SK-N-SH (cell line): ENCODE measurements at regions not wholly inside any gene's neighbourhood (a gene's known extent, or its start where the extent isn't known, plus 50 kb on each side); places are given as distances from the start of the nearest gene placed in this dataset.
"Not testable (repeated sequence)": the region's sequence is repeated elsewhere in the genome, so short reads cannot be mapped to it uniquely, and the experiment has no call there.

ENCODE experiments used
- CHD2 ChIP-seq: fragments of 150-350 bp; IDR thresholded peaks from 2 replicates; pipeline ENCODE4 v1.6.1; 2018; ENCODE audit warnings: low read length; ENCODE audit not compliant: partially characterized antibody
- CTCF ChIP-seq: fragments of 200-600 bp; sonication (generic); IDR thresholded peaks from 2 replicates; pipeline ENCODE4 v1.6.1; 2017; ENCODE audit warnings: antibody characterized with exemption, mild to moderate bottlenecking, moderate library complexity
- ELF1 ChIP-seq: IDR thresholded peaks from 2 replicates; pipeline ENCODE4 v1.4.0; 2012
- EP300 ChIP-seq, 2 experiments: IDR thresholded peaks; 2 replicates each; pipeline versions ENCODE4 v1.4.0 to v1.6.1; 2012; ENCODE audit warnings: borderline replicate concordance in 1 of 2, low read depth in 1 of 2, low read length in 1 of 2
- GABPA ChIP-seq: IDR thresholded peaks from 2 replicates; pipeline ENCODE4 v1.4.0; 2012; ENCODE audit warnings: low read depth, mild to moderate bottlenecking
- MAX ChIP-seq: IDR thresholded peaks from 2 replicates; pipeline ENCODE4 v1.4.0; 2012; ENCODE audit warnings: low read depth
- MEF2A ChIP-seq: IDR thresholded peaks from 2 replicates; pipeline ENCODE4 v1.4.0; 2012; ENCODE audit warnings: low read depth, borderline replicate concordance
- NRF1 ChIP-seq: IDR thresholded peaks from 2 replicates; pipeline ENCODE4 v1.6.1; 2012; ENCODE audit warnings: low read depth, mild to moderate bottlenecking, low read length
- PBX3 ChIP-seq: IDR thresholded peaks from 2 replicates; pipeline ENCODE4; 2012
- POLR2AphosphoS5 ChIP-seq: IDR thresholded peaks from 2 replicates; pipeline ENCODE4 v1.6.1; 2012; ENCODE audit warnings: low read depth, low read length
- REST ChIP-seq: IDR thresholded peaks from 2 replicates; pipeline ENCODE4 v1.6.1; 2012; ENCODE audit warnings: mild to moderate bottlenecking, low read depth, low read length, moderate library complexity
- RFX5 ChIP-seq: IDR thresholded peaks from 2 replicates; pipeline ENCODE4 v1.6.1; 2012; ENCODE audit warnings: mild to moderate bottlenecking, improper control_type of control experiment, low read length
- TEAD4 ChIP-seq: IDR thresholded peaks from 2 replicates; pipeline ENCODE4 v1.4.0; 2012; ENCODE audit warnings: mild to moderate bottlenecking, borderline replicate concordance; ENCODE audit not compliant: insufficient read depth
- YY1 ChIP-seq: IDR thresholded peaks from 2 replicates; pipeline ENCODE4 v1.4.0; 2012; ENCODE audit warnings: low read depth, mild to moderate bottlenecking

GRCh38 chr11:15365286-15365685 is 250.6 kb downstream of the INSC start:
- TF ChIP-seq YY1; CHD2; EP300 (IDR thresholded peaks at IDR 0.05; ENCODE audit: borderline replicate concordance in 1 of 2, low read depth in 1 of 2, low read length in 1 of 2); NRF1; MAX; POLR2AphosphoS5; GABPA; PBX3; REST; MEF2A; RFX5; CTCF; TEAD4; ELF1: not testable (repeated sequence)
